ENCODE measurements at regions not wholly inside any gene's neighbourhood (a gene's known extent, or its start where the extent isn't known, plus 50 kb on each side); places are given as distances from the start of the nearest gene placed in this dataset.
"Not testable (repeated sequence)": the region's sequence is repeated elsewhere in the genome, so short reads cannot be mapped to it uniquely, and the experiment has no call there.

- no peak overlapping the region for H3K4me2 ChIP-seq (ENCODE audit: low read length)
- no peak overlapping the region for H3K4me3 ChIP-seq (ENCODE audit: low read depth, low read length, poor library complexity, severe bottlenecking)
- H3K36me3 ChIP-seq (ENCODE audit: insufficient read depth, low read length) = no peaks in the 10 kb centered on the region
- no peaks in the 10 kb centered on the region for H3K79me2 ChIP-seq (ENCODE audit: insufficient read depth, low read depth, low read length)
- H3K9me2 ChIP-seq (ENCODE audit: insufficient read depth, low read length) = no peaks in the 10 kb centered on the region
- intact Hi-C loops (cut with micrococcal nuclease; ENCODE audit: unreplicated experiment) = no loop called here
- H4K20me1 ChIP-seq (ENCODE audit: insufficient read depth, low read length) = no peaks in the 10 kb centered on the region
- no peak overlapping the region for H3K27ac ChIP-seq (ENCODE audit: low read depth, low read length, poor library complexity, severe bottlenecking)
- POLR2A ChIA-PET = interaction anchor here (0.8 to 0.9 kb wide), 2 partner anchors 21 to 30 kb away, joined by 3 read pairs; no protein-coding TSS in a partner anchor
- no TSS peak for BruUV-seq (replicated peaks)
- DNase-seq (ENCODE audit: low spot score) = no peak
- TF ChIP-seq EZH2phosphoT487 (IDR thresholded peaks at IDR 0.05; ENCODE audit: borderline replicate concordance, low read depth, low read length) (no peak), CTCF (conservative IDR thresholded peaks at IDR 0.05; ENCODE audit: low read length) (no peak)
- no peaks in the 10 kb centered on the region for H3K9me3 ChIP-seq (ENCODE audit: low read length)
- no peaks in the 10 kb centered on the region for H3K4me1 ChIP-seq (ENCODE audit: insufficient read depth, low read length, poor library complexity, severe bottlenecking)
- no peak overlapping the region for H2AFZ ChIP-seq (ENCODE audit: low read length)
- CTCF ChIA-PET (ENCODE audit: unreplicated experiment) = no interaction called here
Measured at GRCh38 chr5:163869581-163869980, 364.2 kb downstream of the MAT2B start.

- no peak for DNase-seq (ENCODE audit: low spot score)
- POLR2A ChIA-PET = no interaction called here
- no peaks in the 10 kb centered on the region for H3K4me1 ChIP-seq (ENCODE audit: insufficient read depth, low read length, poor library complexity, severe bottlenecking)
- H3K4me3 ChIP-seq (ENCODE audit: low read depth, low read length, poor library complexity, severe bottlenecking) = no peak overlapping the region
- CTCF ChIA-PET (ENCODE audit: unreplicated experiment) = no interaction called here
- H2AFZ ChIP-seq (ENCODE audit: low read length) = no peak overlapping the region
- H4K20me1 ChIP-seq (ENCODE audit: insufficient read depth, low read length) = no peaks in the 10 kb centered on the region
- no peak for TF ChIP-seq CTCF (conservative IDR thresholded peaks at IDR 0.05; ENCODE audit: low read length)
- no peak for TF ChIP-seq EZH2phosphoT487 (IDR thresholded peaks at IDR 0.05; ENCODE audit: borderline replicate concordance, low read depth, low read length)
- BruUV-seq (replicated peaks) = no TSS peak
- no peaks in the 10 kb centered on the region for H3K36me3 ChIP-seq (ENCODE audit: insufficient read depth, low read length)
- H3K4me2 ChIP-seq (ENCODE audit: low read length) = no peak overlapping the region
- intact Hi-C loops (cut with micrococcal nuclease; ENCODE audit: unreplicated experiment) = no loop called here
- H3K9me2 ChIP-seq (ENCODE audit: insufficient read depth, low read length) = no peaks in the 10 kb centered on the region
- H3K27ac ChIP-seq (ENCODE audit: low read depth, low read length, poor library complexity, severe bottlenecking) = no peak overlapping the region
- H3K9me3 ChIP-seq (ENCODE audit: low read length) = no peaks in the 10 kb centered on the region
- no peaks in the 10 kb centered on the region for H3K79me2 ChIP-seq (ENCODE audit: insufficient read depth, low read depth, low read length)
Measured at GRCh38 chr5:163870441-163870840, 365.0 kb downstream of the MAT2B start.

GRCh38 chr5:163874431-163874830 is 369.0 kb downstream of the MAT2B start:
- TF ChIP-seq CTCF (conservative IDR thresholded peaks at IDR 0.05; ENCODE audit: low read length) = no peak
- no peak for TF ChIP-seq EZH2phosphoT487 (IDR thresholded peaks at IDR 0.05; ENCODE audit: borderline replicate concordance, low read depth, low read length)
- intact Hi-C loops (cut with micrococcal nuclease; ENCODE audit: unreplicated experiment) = no loop called here
- no peak overlapping the region for H3K4me2 ChIP-seq (ENCODE audit: low read length)
- no peaks in the 10 kb centered on the region for H3K36me3 ChIP-seq (ENCODE audit: insufficient read depth, low read length)
- H3K4me3 ChIP-seq (ENCODE audit: low read depth, low read length, poor library complexity, severe bottlenecking) = no peak overlapping the region
- BruUV-seq (replicated peaks) = no TSS peak
- CTCF ChIA-PET (ENCODE audit: unreplicated experiment) = no interaction called here
- H3K27ac ChIP-seq (ENCODE audit: low read depth, low read length, poor library complexity, severe bottlenecking) = no peak overlapping the region
- H3K9me2 ChIP-seq (ENCODE audit: insufficient read depth, low read length) = no peaks in the 10 kb centered on the region
- DNase-seq (ENCODE audit: low spot score) = no peak
- no peaks in the 10 kb centered on the region for H3K4me1 ChIP-seq (ENCODE audit: insufficient read depth, low read length, poor library complexity, severe bottlenecking)
- H4K20me1 ChIP-seq (ENCODE audit: insufficient read depth, low read length) = no peaks in the 10 kb centered on the region
- POLR2A ChIA-PET = no interaction called here
- no peak overlapping the region for H2AFZ ChIP-seq (ENCODE audit: low read length)
- no peaks in the 10 kb centered on the region for H3K9me3 ChIP-seq (ENCODE audit: low read length)
- no peaks in the 10 kb centered on the region for H3K79me2 ChIP-seq (ENCODE audit: insufficient read depth, low read depth, low read length)

- H3K36me3 ChIP-seq (ENCODE audit: insufficient read depth, low read length); H4K20me1 ChIP-seq (ENCODE audit: insufficient read depth, low read length); H3K4me1 ChIP-seq (ENCODE audit: insufficient read depth, low read length, poor library complexity, severe bottlenecking); H3K4me3 ChIP-seq (ENCODE audit: low read depth, low read length, poor library complexity, severe bottlenecking); H3K9me3 ChIP-seq (ENCODE audit: low read length); H3K27ac ChIP-seq (ENCODE audit: low read depth, low read length, poor library complexity, severe bottlenecking); H3K4me2 ChIP-seq (ENCODE audit: low read length); H3K79me2 ChIP-seq (ENCODE audit: insufficient read depth, low read depth, low read length); DNase-seq (ENCODE audit: low spot score); POLR2A ChIA-PET; H3K9me2 ChIP-seq (ENCODE audit: insufficient read depth, low read length); BruUV-seq (replicated peaks); intact Hi-C loops (cut with micrococcal nuclease; ENCODE audit: unreplicated experiment); H2AFZ ChIP-seq (ENCODE audit: low read length); CTCF ChIA-PET (ENCODE audit: unreplicated experiment): not testable (repeated sequence)
Measured at GRCh38 chr5:163874912-163875311, 369.5 kb downstream of the MAT2B start.
